Endothelial cell (in vitro differentiated cells): ENCODE measurements at regions not wholly inside any gene's neighbourhood (a gene's known extent, or its start where the extent isn't known, plus 50 kb on each side); places are given as distances from the start of the nearest gene placed in this dataset.

Experiments
- DNase-seq: peaks from one replicate; pipeline ENCODE4 v3.0.0; 2021; ENCODE audit warnings: low spot score
- H3K27ac Mint-ChIP-seq: one replicate; pipeline ENCODE4 v1.8.0; 2021; ENCODE audit warnings: mixed read lengths, inconsistent platforms; ENCODE audit not compliant: unreplicated experiment
- H3K27me3 Mint-ChIP-seq: one replicate; pipeline ENCODE4 v1.8.0; 2021; ENCODE audit warnings: mild to moderate bottlenecking, moderate library complexity, mixed read lengths, inconsistent platforms; ENCODE audit not compliant: unreplicated experiment
- H3K36me3 Mint-ChIP-seq: one replicate; pipeline ENCODE4 v1.8.0; 2021; ENCODE audit warnings: mild to moderate bottlenecking, low read depth, mixed read lengths, inconsistent platforms; ENCODE audit not compliant: unreplicated experiment
- H3K4me1 Mint-ChIP-seq: one replicate; pipeline ENCODE4 v1.8.0; 2021; ENCODE audit warnings: mild to moderate bottlenecking, mixed read lengths, inconsistent platforms; ENCODE audit not compliant: unreplicated experiment
- H3K4me3 Mint-ChIP-seq: one replicate; pipeline ENCODE4 v1.8.0; 2021; ENCODE audit warnings: mild to moderate bottlenecking, mixed read lengths, inconsistent platforms; ENCODE audit not compliant: unreplicated experiment
- H3K9me3 Mint-ChIP-seq: one replicate; pipeline ENCODE4 v1.8.0; 2021; ENCODE audit warnings: mixed read lengths, inconsistent platforms; ENCODE audit not compliant: unreplicated experiment
- CTCF ChIP-seq: fragments of 200-600 bp; sonication (generic); IDR thresholded peaks from one replicate; pipeline ENCODE4 v1.5.0; 2021; ENCODE audit warnings: antibody characterized with exemption; ENCODE audit not compliant: unreplicated experiment

- Mint-ChIP-seq H3K27me3 (peaks cover 3% of the 10 kb centered on the region), H3K4me3 (no peak overlapping the region), H3K4me1 (no peaks in the 10 kb centered on the region), H3K27ac (no peak overlapping the region), H3K9me3 (no peaks in the 10 kb centered on the region), H3K36me3 (no peaks in the 10 kb centered on the region)
- no peak for TF ChIP-seq CTCF
- DNase-seq = no peak
These were observed 57.1 kb upstream of the ATG10 start for GRCh38 chr5:81914696-81915095.

GRCh38 chr5:81912933-81913332, 58.9 kb upstream of the ATG10 start:
- DNase-seq = no peak
- Mint-ChIP-seq H3K4me1 (no peaks in the 10 kb centered on the region), H3K27me3 (peaks cover 3% of the 10 kb centered on the region), H3K4me3 (no peak overlapping the region), H3K36me3 (no peaks in the 10 kb centered on the region), H3K9me3 (no peaks in the 10 kb centered on the region), H3K27ac (no peak overlapping the region)
- TF ChIP-seq CTCF = no peak

- no peak for TF ChIP-seq CTCF
- DNase-seq = no peak
- no peaks in the 10 kb centered on the region for H3K36me3 Mint-ChIP-seq
- no peaks in the 10 kb centered on the region for H3K4me1 Mint-ChIP-seq
- H3K27me3 Mint-ChIP-seq = no peaks in the 10 kb centered on the region
- no peak overlapping the region for H3K4me3 Mint-ChIP-seq
- H3K9me3 Mint-ChIP-seq = no peaks in the 10 kb centered on the region
- no peak overlapping the region for H3K27ac Mint-ChIP-seq
These were observed 62.1 kb upstream of the ATG10 start for GRCh38 chr5:81909677-81910076.

- Mint-ChIP-seq H3K4me1 (no peaks in the 10 kb centered on the region), H3K4me3 (no peak overlapping the region), H3K9me3 (no peaks in the 10 kb centered on the region), H3K27me3 (no peaks in the 10 kb centered on the region), H3K27ac (no peak overlapping the region), H3K36me3 (no peaks in the 10 kb centered on the region)
- no peak for DNase-seq
- no peak for TF ChIP-seq CTCF
These were observed 63.1 kb upstream of the ATG10 start for GRCh38 chr5:81908771-81909170.

- H3K9me3 Mint-ChIP-seq = no peaks in the 10 kb centered on the region
- H3K36me3 Mint-ChIP-seq = no peaks in the 10 kb centered on the region
- H3K27ac Mint-ChIP-seq = no peak overlapping the region
- TF ChIP-seq CTCF = no peak
- no peak overlapping the region for H3K4me3 Mint-ChIP-seq
- no peaks in the 10 kb centered on the region for H3K4me1 Mint-ChIP-seq
- DNase-seq = no peak
- H3K27me3 Mint-ChIP-seq = no peaks in the 10 kb centered on the region
These were observed 63.8 kb upstream of the ATG10 start for GRCh38 chr5:81908044-81908443.
